HEK293T (cell line): ENCODE measurements at regions not wholly inside any gene's neighbourhood (a gene's known extent, or its start where the extent isn't known, plus 50 kb on each side); places are given as distances from the start of the nearest gene placed in this dataset.

Experiments used
- CTCF ChIA-PET: fragments of 350-600 bp; formaldehyde crosslinking; extraction: SDS; loops from one replicate; lab custom pipeline; 2021; ENCODE audit warnings: antibody characterized with exemption, inconsistent platforms; lab: Yijun Ruan, JAX
- POLR2A ChIA-PET: fragments of 350-600 bp; formaldehyde crosslinking; extraction: SDS; loops from one replicate; lab custom pipeline; 2020; ENCODE audit warnings: antibody characterized with exemption, inconsistent platforms; lab: Yijun Ruan, JAX
- DNase-seq: peaks from one replicate; pipeline ENCODE4 v3.0.0; 2012; ENCODE audit warnings: mixed read lengths; ENCODE audit errors: extremely low spot score
- ARNT ChIP-seq: fragments of 450-650 bp; IDR thresholded peaks from 2 replicates; pipeline ENCODE4 v1.6.1; 2017; ENCODE audit warnings: mild to moderate bottlenecking
- BHLHE40 ChIP-seq: fragments of 450-650 bp; IDR thresholded peaks from 2 replicates; pipeline ENCODE4 v1.6.1; 2016; ENCODE audit warnings: mild to moderate bottlenecking, moderate library complexity, borderline replicate concordance
- ELF4 ChIP-seq: fragments of 450-650 bp; IDR thresholded peaks from 2 replicates; pipeline ENCODE4 v1.6.1; 2017; ENCODE audit warnings: antibody characterized with exemption
- FOXA1 ChIP-seq: fragments of 450-650 bp; IDR thresholded peaks from 2 replicates; pipeline ENCODE4 v1.6.1; 2016; ENCODE audit warnings: mild to moderate bottlenecking
- FOXK2 ChIP-seq: fragments of 450-650 bp; IDR thresholded peaks from 2 replicates; pipeline ENCODE4 v1.6.1; 2016; ENCODE audit warnings: mild to moderate bottlenecking
- FOXM1 ChIP-seq: fragments of 450-650 bp; IDR thresholded peaks from 2 replicates; pipeline ENCODE4 v1.6.1; 2017; ENCODE audit warnings: mild to moderate bottlenecking, borderline replicate concordance
- HDGF ChIP-seq: fragments of 450-650 bp; IDR thresholded peaks from 2 replicates; pipeline ENCODE4 v1.6.1; 2017; ENCODE audit warnings: antibody characterized with exemption, borderline replicate concordance
- L3MBTL2 ChIP-seq: fragments of 450-650 bp; conservative IDR thresholded peaks from 2 replicates; pipeline ENCODE4 v1.6.1; 2016; ENCODE audit warnings: mild to moderate bottlenecking
- LEF1 ChIP-seq: fragments of 450-650 bp; IDR thresholded peaks from 2 replicates; pipeline ENCODE4 v1.6.1; 2017; ENCODE audit warnings: mild to moderate bottlenecking, borderline replicate concordance
- NFRKB ChIP-seq: fragments of 450-650 bp; IDR thresholded peaks from 2 replicates; pipeline ENCODE4 v1.6.1; 2016; ENCODE audit warnings: mild to moderate bottlenecking, moderate library complexity
- PKNOX1 ChIP-seq: fragments of 450-650 bp; IDR thresholded peaks from 2 replicates; pipeline ENCODE4 v1.6.1; 2016
- SP1 ChIP-seq: fragments of 450-650 bp; IDR thresholded peaks from 2 replicates; pipeline ENCODE4 v1.6.1; 2017
- SUZ12 ChIP-seq: fragments of 450-650 bp; IDR thresholded peaks from 2 replicates; pipeline ENCODE4 v1.6.1; 2016; ENCODE audit warnings: mild to moderate bottlenecking
- TARDBP ChIP-seq: fragments of 450-650 bp; IDR thresholded peaks from 2 replicates; pipeline ENCODE4 v1.6.1; 2016
- ZNF384 ChIP-seq: fragments of 450-650 bp; IDR thresholded peaks from 2 replicates; pipeline ENCODE4 v1.6.1; 2016

DNA sequence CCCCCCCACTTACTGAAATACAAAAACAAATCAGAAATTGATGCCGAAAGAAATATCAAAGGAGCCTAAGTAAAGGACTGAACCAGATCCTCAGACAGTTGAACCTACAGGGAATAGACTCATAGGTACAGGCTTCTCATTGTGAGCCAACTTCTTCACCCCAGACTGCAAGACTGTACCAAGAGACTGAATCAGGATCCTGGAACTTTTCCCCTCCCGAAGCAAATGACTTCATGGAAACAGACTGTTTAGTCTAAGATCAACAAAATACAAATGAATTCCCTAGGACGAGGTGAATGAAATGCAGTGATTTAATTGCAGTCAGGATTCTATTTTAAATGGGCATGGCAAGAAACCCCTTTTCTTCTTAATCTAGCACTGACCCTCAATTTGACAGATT is 53.6 kb upstream of the RNF152 start:
- ChIA-PET CTCF (no interaction called here), POLR2A (no interaction called here)
- TF ChIP-seq BHLHE40 (no peak), SUZ12 (no peak), HDGF (no peak), ELF4 (no peak), LEF1 (no peak), TARDBP (no peak), FOXM1 (no peak), SP1 (no peak), L3MBTL2 (no peak), NFRKB (no peak), FOXA1 (no peak), ZNF384 (no peak), ARNT (no peak), FOXK2 (no peak), PKNOX1 (no peak)
- DNase-seq: no peak

GRCh38 chr18:61943175-61943964 is 50.6 kb upstream of the RNF152 start:
- ChIA-PET POLR2A (no interaction called here), CTCF (no interaction called here)
- TF ChIP-seq LEF1: no peak
- TF ChIP-seq ELF4: no peak
- TF ChIP-seq ARNT: no peak
- no peak for TF ChIP-seq NFRKB
- TF ChIP-seq HDGF: no peak
- TF ChIP-seq BHLHE40: no peak
- DNase-seq: no peak
